T-cell (primary cell): ENCODE measurements at regions not wholly inside any gene's neighbourhood (a gene's known extent, or its start where the extent isn't known, plus 50 kb on each side); places are given as distances from the start of the nearest gene placed in this dataset.
A peak's percentile ranks its signal among the peaks of the same experiment; 100 is the strongest.

Source experiments
- ATAC-seq, 4 experiments: fragments of 200-7000 bp in 3 of 4; fragments of 150-1000 bp in 1 of 4; cut with Tn5 transposase; replicated peaks in 1 of 4; 1 replicate in 3 of 4; 2 replicates in 1 of 4; pipeline ENCODE4 v1.10.0; 2021; ENCODE audit warnings: moderate library complexity in 3 of 4, mild to moderate bottlenecking in 2 of 4, moderate number of reproducible peaks in 1 of 4
- CTCF ChIA-PET, 2 donors: fragments of 300-600 bp; sonication (Branson Sonifier 250); formaldehyde crosslinking; loops; one replicate each; lab custom pipeline; 2022; ENCODE audit warnings: antibody characterized with exemption in 2 of 2; lab: Charles Lee
- POLR2A ChIA-PET, 2 donors: fragments of 300-600 bp; sonication (Branson Sonifier 250); formaldehyde crosslinking; loops; one replicate each; lab custom pipeline; 2022; ENCODE audit warnings: antibody characterized with exemption in 2 of 2; lab: Charles Lee
- DNase-seq, 35 experiments: peaks; one replicate each; pipeline versions ENCODE4 v3.0.0 to v3.0.0-alpha.2; 2013 to 2023
- H3K27ac ChIP-seq: one replicate; pipeline ENCODE4 v1.5.1; 2013; ENCODE audit warnings: low read length
- H3K27me3 ChIP-seq, 2 experiments: replicated peaks in 1 of 2; 1 replicate in 1 of 2; 2 replicates in 1 of 2; pipeline versions ENCODE4 v1.6.1 to v1.7.0; 2013; ENCODE audit warnings: low read length in 1 of 2, mixed read lengths in 1 of 2; ENCODE audit not compliant: control insufficient read depth in 2 of 2, insufficient read depth in 2 of 2; ENCODE audit errors: extremely low read depth in 1 of 2
- H3K36me3 ChIP-seq, 2 donors: 1 replicate in 1 of 2; 2 replicates in 1 of 2; pipeline versions ENCODE4 v1.6.1 to v1.7.0; 2013; ENCODE audit warnings: low read length in 1 of 2; ENCODE audit not compliant: control insufficient read depth in 2 of 2, insufficient read depth in 1 of 2; ENCODE audit errors: extremely low read depth in 1 of 2
- H3K4me1 ChIP-seq, 2 experiments: 1 replicate in 1 of 2; 2 replicates in 1 of 2; pipeline versions ENCODE4 v1.6.1 to v1.7.0; 2013; ENCODE audit warnings: low read length in 2 of 2, mixed read lengths in 1 of 2; ENCODE audit not compliant: insufficient read depth in 2 of 2, control insufficient read depth in 1 of 2; ENCODE audit errors: extremely low read depth in 1 of 2
- H3K4me3 ChIP-seq, 2 donors: 1 replicate in 1 of 2; 2 replicates in 1 of 2; pipeline versions ENCODE4 v1.5.1 to v1.7.0; 2013; ENCODE audit warnings: mild to moderate bottlenecking in 2 of 2, low read length in 1 of 2, moderate library complexity in 1 of 2; ENCODE audit not compliant: control insufficient read depth in 1 of 2; ENCODE audit errors: extremely low read depth in 1 of 2
- H3K9me3 ChIP-seq: 2 replicates; pipeline ENCODE4 v1.7.0; 2013
- H3K27ac Mint-ChIP-seq, 2 donors: one replicate each; pipeline ENCODE4 v1.8.0; 2020 to 2021; ENCODE audit warnings: mild to moderate bottlenecking in 2 of 2, mixed read lengths in 2 of 2
- H3K27me3 Mint-ChIP-seq, 2 donors: one replicate each; pipeline ENCODE4 v1.8.0; 2021 to 2022; ENCODE audit warnings: mixed read lengths in 2 of 2
- H3K36me3 Mint-ChIP-seq: one replicate; pipeline ENCODE4 v1.8.0; 2021; ENCODE audit warnings: mixed read lengths
- H3K4me1 Mint-ChIP-seq, 3 donors: one replicate each; pipeline ENCODE4 v1.8.0; 2020 to 2022; ENCODE audit warnings: mixed read lengths in 3 of 3, mild to moderate bottlenecking in 1 of 3
- H3K4me3 Mint-ChIP-seq, 3 donors: one replicate each; pipeline ENCODE4 v1.8.0; 2020 to 2022; ENCODE audit warnings: mild to moderate bottlenecking in 3 of 3, mixed read lengths in 3 of 3, moderate library complexity in 3 of 3
- H3K9me3 Mint-ChIP-seq, 3 donors: one replicate each; pipeline ENCODE4 v1.8.0; 2020 to 2022; ENCODE audit warnings: mixed read lengths in 3 of 3
- WGBS: methylation state at CpG from one replicate; pipeline ENCODE4 v1.1.5; 2013; ENCODE audit warnings: missing lambda C conversion rate; ENCODE audit not compliant: insufficient coverage; 5-methylcytosine and 5-hydroxymethylcytosine counted together

GRCh38 chr20:11195169-11195568 is 521.4 kb upstream of the JAG1 start:
- ATAC-seq (no peak), DNase-seq (no peak)
- Mint-ChIP-seq H3K27me3 (no peaks in the 10 kb centered on the region), H3K4me3 (no peak overlapping the region), H3K27ac (no peak overlapping the region), H3K4me1 (no peaks in the 10 kb centered on the region), H3K9me3 (no peaks in the 10 kb centered on the region), H3K36me3 (no peaks in the 10 kb centered on the region)
- 100% methylated on average over 4 of the region's 6 CpGs for WGBS
- no peaks in the 10 kb centered on the region for H3K36me3 ChIP-seq
- H3K4me3 ChIP-seq: no peak overlapping the region
- H3K27me3 ChIP-seq: peaks cover 0 to 2% of the 10 kb centered on the region in 2 experiments
- no peaks in the 10 kb centered on the region for H3K9me3 ChIP-seq
- POLR2A ChIA-PET: no interaction called here
- H3K4me1 ChIP-seq: no peaks in the 10 kb centered on the region
- no peak overlapping the region for H3K27ac ChIP-seq
- CTCF ChIA-PET: no interaction called here

GRCh38 chr20:11195899-11196558 is 522.2 kb upstream of the JAG1 start:
- H3K9me3 ChIP-seq: no peaks in the 10 kb centered on the region
- Mint-ChIP-seq H3K9me3 (no peaks in the 10 kb centered on the region), H3K36me3 (no peaks in the 10 kb centered on the region), H3K4me1 (no peaks in the 10 kb centered on the region), H3K27ac (no peak overlapping the region), H3K4me3 (no peak overlapping the region), H3K27me3 (no peaks in the 10 kb centered on the region)
- WGBS: no CpG with 5 or more reads among the region's 8 CpGs
- ChIA-PET CTCF (interaction anchor here in 1 of 2 donors (0.6 kb wide), 1 partner anchor 727 kb away, joined by 3 read pairs; no protein-coding TSS in a partner anchor), POLR2A (no interaction called here)
- DNase-seq: no peak
- no peak overlapping the region for H3K27ac ChIP-seq
- H3K4me3 ChIP-seq: no peak overlapping the region
- H3K4me1 ChIP-seq: no peaks in the 10 kb centered on the region
- H3K36me3 ChIP-seq: no peaks in the 10 kb centered on the region
- H3K27me3 ChIP-seq: peaks cover 0 to 2% of the 10 kb centered on the region in 2 experiments
- ATAC-seq: no peak

- Mint-ChIP-seq H3K27ac (no peak overlapping the region), H3K4me3 (no peak overlapping the region), H3K9me3 (no peaks in the 10 kb centered on the region), H3K36me3 (no peaks in the 10 kb centered on the region), H3K27me3 (no peaks in the 10 kb centered on the region), H3K4me1 (no peaks in the 10 kb centered on the region)
- peaks cover 0 to 2% of the 10 kb centered on the region in 2 experiments for H3K27me3 ChIP-seq
- no peaks in the 10 kb centered on the region for H3K4me1 ChIP-seq
- no peaks in the 10 kb centered on the region for H3K9me3 ChIP-seq
- H3K4me3 ChIP-seq: no peak overlapping the region
- DNase-seq (no peak), ATAC-seq (no peak)
- ChIA-PET CTCF (no interaction called here), POLR2A (no interaction called here)
- H3K27ac ChIP-seq: no peak overlapping the region
- no peaks in the 10 kb centered on the region for H3K36me3 ChIP-seq
Measured at GRCh38 chr20:11197851-11198250, 524.1 kb upstream of the JAG1 start.

- H3K36me3 Mint-ChIP-seq: no peaks in the 10 kb centered on the region
- H3K27ac Mint-ChIP-seq: no peak overlapping the region
- Histone ChIP-seq H3K9me3 (no peaks in the 10 kb centered on the region), H3K27ac (no peak overlapping the region), H3K27me3 (peaks cover 0 to 2% of the 10 kb centered on the region in 2 experiments), H3K36me3 (no peaks in the 10 kb centered on the region), H3K4me1 (no peaks in the 10 kb centered on the region), H3K4me3 (no peak overlapping the region)
- peaks cover 0 to 3% (median 0%) of the 10 kb centered on the region in 3 donors for H3K4me1 Mint-ChIP-seq
- ATAC-seq (no peak), DNase-seq (no peak)
- no peaks in the 10 kb centered on the region for H3K27me3 Mint-ChIP-seq
- CTCF ChIA-PET: interaction anchor here in 1 of 2 donors (0.6 kb wide), 1 partner anchor 11 kb away, joined by 3 read pairs; no protein-coding TSS in a partner anchor
- POLR2A ChIA-PET: no interaction called here
- no peaks in the 10 kb centered on the region for H3K9me3 Mint-ChIP-seq
- no peak overlapping the region for H3K4me3 Mint-ChIP-seq
Measured at GRCh38 chr20:11200423-11200822, 526.6 kb upstream of the JAG1 start.

- H3K9me3 ChIP-seq: no peaks in the 10 kb centered on the region
- Mint-ChIP-seq H3K4me3 (no peak overlapping the region), H3K36me3 (no peaks in the 10 kb centered on the region), H3K27ac (no peak overlapping the region), H3K4me1 (peaks cover 0 to 3% (median 0%) of the 10 kb centered on the region in 3 donors), H3K9me3 (no peaks in the 10 kb centered on the region), H3K27me3 (peaks cover 0 to 4% of the 10 kb centered on the region in 2 donors)
- ChIA-PET POLR2A (no interaction called here), CTCF (no interaction called here)
- no peaks in the 10 kb centered on the region for H3K36me3 ChIP-seq
- DNase-seq (peak in 3 of 35 experiments; percentile 5 to 35 (median 6)), ATAC-seq (peak in 1 of 4 experiments; percentile 23)
- no peak overlapping the region for H3K27ac ChIP-seq
- H3K4me1 ChIP-seq: no peaks in the 10 kb centered on the region
- WGBS: 31% methylated on average over 3 of the region's 4 CpGs
- H3K27me3 ChIP-seq: no peaks in the 10 kb centered on the region
- H3K4me3 ChIP-seq: no peak overlapping the region
Measured at GRCh38 chr20:11204926-11205768, 531.3 kb upstream of the JAG1 start.

GRCh38 chr20:11205769-11206362 is 532.1 kb upstream of the JAG1 start:
- no peaks in the 10 kb centered on the region for H3K36me3 ChIP-seq
- H3K27ac ChIP-seq: no peak overlapping the region
- peaks cover 0 to 6% of the 10 kb centered on the region in 2 donors for H3K27me3 Mint-ChIP-seq
- no peaks in the 10 kb centered on the region for H3K36me3 Mint-ChIP-seq
- H3K4me3 Mint-ChIP-seq: no peak overlapping the region
- H3K4me1 Mint-ChIP-seq: peaks cover 0 to 3% (median 0%) of the 10 kb centered on the region in 3 donors
- no peak for ATAC-seq
- DNase-seq: no peak
- no peaks in the 10 kb centered on the region for H3K4me1 ChIP-seq
- no peak overlapping the region for H3K27ac Mint-ChIP-seq
- no CpG with 5 or more reads among the region's 4 CpGs for WGBS
- H3K4me3 ChIP-seq: no peak overlapping the region
- no peaks in the 10 kb centered on the region for H3K9me3 Mint-ChIP-seq
- POLR2A ChIA-PET: no interaction called here
- H3K9me3 ChIP-seq: no peaks in the 10 kb centered on the region
- no peaks in the 10 kb centered on the region for H3K27me3 ChIP-seq
- CTCF ChIA-PET: no interaction called here
